PC-3 (cell line): ENCODE measurements at regions not wholly inside any gene's neighbourhood (a gene's known extent, or its start where the extent isn't known, plus 50 kb on each side); places are given as distances from the start of the nearest gene placed in this dataset.
A peak's percentile ranks its signal among the peaks of the same experiment; 100 is the strongest.

Experiments
- ATAC-seq: fragments of 200-7000 bp; cut with Tn5 transposase; 2 replicates; pipeline ENCODE4 v1.9.1; 2020; ENCODE audit warnings: mild to moderate bottlenecking, moderate library complexity
- BruUV-seq: library from RNA; stranded (reverse); fragments of 400-500 nt; replicated peaks from 2 replicates; lab custom pipeline; 2021; lab: Mats Ljungman, UMichigan
- CTCF ChIA-PET: fragments of 300-600 bp; sonication (Branson Sonifier 250); formaldehyde crosslinking; loops from one replicate; lab custom pipeline; 2022; ENCODE audit warnings: antibody characterized with exemption; lab: Charles Lee
- POLR2A ChIA-PET: fragments of 300-600 bp; sonication (Branson Sonifier 250); formaldehyde crosslinking; loops from one replicate; lab custom pipeline; 2022; ENCODE audit warnings: antibody characterized with exemption; ENCODE audit not compliant: unreplicated experiment; lab: Charles Lee
- DNase-seq: peaks from one replicate; pipeline ENCODE4 v3.0.0-alpha.2; 2015
- H2AFZ ChIP-seq: fragments of 300-600 bp; sonication (generic); 2 replicates; pipeline ENCODE4 v1.6.0; 2016; ENCODE audit warnings: antibody characterized with exemption, low read length
- H3F3A ChIP-seq: fragments of 300-600 bp; sonication (generic); one replicate; pipeline ENCODE4 v1.6.0; 2017; ENCODE audit warnings: antibody characterized with exemption, low read length, control low read depth, mild to moderate bottlenecking; ENCODE audit not compliant: unreplicated experiment
- H3K27ac ChIP-seq: fragments of 300-600 bp; sonication (generic); 2 replicates; pipeline ENCODE4 v1.5.1; 2016; ENCODE audit warnings: mild to moderate bottlenecking, low read length
- H3K27me3 ChIP-seq: fragments of 300-600 bp; sonication (generic); 2 replicates; pipeline ENCODE4 v1.6.1; 2016; ENCODE audit warnings: low read length, mixed read lengths
- H3K36me3 ChIP-seq: fragments of 300-600 bp; sonication (generic); 2 replicates; pipeline ENCODE4 v1.6.1; 2016; ENCODE audit warnings: low read depth, mixed run types, low read length, mixed read lengths
- H3K4me1 ChIP-seq: fragments of 300-600 bp; sonication (generic); 2 replicates; pipeline ENCODE4 v1.5.1; 2016; ENCODE audit warnings: low read length; ENCODE audit not compliant: insufficient read depth
- H3K4me2 ChIP-seq: fragments of 300-600 bp; sonication (generic); 2 replicates; pipeline ENCODE4 v1.6.0; 2016; ENCODE audit warnings: low read length
- H3K4me3 ChIP-seq: fragments of 300-600 bp; sonication (generic); 2 replicates; pipeline ENCODE4 v1.5.1; 2016; ENCODE audit warnings: mild to moderate bottlenecking, low read length, mixed read lengths
- H3K79me2 ChIP-seq: fragments of 300-600 bp; sonication (generic); 2 replicates; pipeline ENCODE4 v1.6.1; 2017; ENCODE audit warnings: low read length, mixed read lengths
- H3K9ac ChIP-seq: fragments of 300-600 bp; sonication (generic); 2 replicates; pipeline ENCODE4 v1.6.0; 2016; ENCODE audit warnings: mild to moderate bottlenecking, low read length
- H3K9me2 ChIP-seq: fragments of 300-600 bp; sonication (generic); replicated peaks from 2 replicates; pipeline ENCODE4 v1.6.1; 2016; ENCODE audit warnings: mixed run types, low read length, mixed read lengths
- H3K9me3 ChIP-seq: fragments of 300-600 bp; sonication (generic); 2 replicates; pipeline ENCODE4 v1.6.1; 2016; ENCODE audit warnings: low read length, mixed read lengths
- H4K20me1 ChIP-seq: fragments of 300-600 bp; sonication (generic); 2 replicates; pipeline ENCODE4 v1.6.1; 2016; ENCODE audit warnings: low read length, mixed read lengths
- CTCF ChIP-seq: fragments of 300-600 bp; sonication (generic); conservative IDR thresholded peaks from 2 replicates; pipeline ENCODE4 v1.5.1; 2017; ENCODE audit warnings: antibody characterized with exemption, low read depth, mild to moderate bottlenecking, low read length
- EZH2 ChIP-seq: fragments of 300-600 bp; sonication (generic); IDR thresholded peaks from one replicate; pipeline ENCODE4 v1.6.1; 2017; ENCODE audit warnings: antibody characterized with exemption, mild to moderate bottlenecking, low read length; ENCODE audit not compliant: unreplicated experiment
- EZH2phosphoT487 ChIP-seq: fragments of 300-600 bp; sonication (generic); IDR thresholded peaks from 2 replicates; pipeline ENCODE4 v1.6.1; 2018; ENCODE audit warnings: mild to moderate bottlenecking, antibody characterized with exemption, low read length, borderline replicate concordance
- intact Hi-C: fragments of 100-400 bp; cut with micrococcal nuclease; formaldehyde crosslinking; loops from 2 replicates; pipeline ENCODE4 v1.9.0; 2023

DNA sequence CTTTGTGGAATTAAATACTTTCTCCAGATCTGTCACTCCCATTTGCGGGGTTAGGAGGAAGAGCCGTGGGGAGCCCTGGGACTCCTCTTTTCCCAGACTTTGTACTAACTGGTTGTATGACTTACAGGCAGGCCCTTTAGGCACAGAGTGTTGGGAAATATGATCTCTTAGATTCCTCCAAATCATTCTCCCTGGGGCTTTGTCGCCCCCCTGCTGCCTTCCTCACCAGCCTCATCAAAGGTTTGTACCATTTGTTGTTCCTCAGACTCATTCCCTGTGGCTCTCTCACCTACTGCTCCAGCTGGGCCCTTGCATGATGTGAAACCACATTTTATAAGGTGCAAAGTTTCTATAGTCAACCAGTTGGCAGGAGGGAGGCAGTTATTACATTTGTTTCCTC lies 56.4 kb downstream of the CRYGS start:
- intact Hi-C loops, result loop anchor here (1.0 to 10.0 kb wide), 2 partner anchors 143 to 229 kb away; no protein-coding TSS in a partner anchor
- ATAC-seq, result peak; percentile 13; the same call in 1 of the 2 replicates

DNA sequence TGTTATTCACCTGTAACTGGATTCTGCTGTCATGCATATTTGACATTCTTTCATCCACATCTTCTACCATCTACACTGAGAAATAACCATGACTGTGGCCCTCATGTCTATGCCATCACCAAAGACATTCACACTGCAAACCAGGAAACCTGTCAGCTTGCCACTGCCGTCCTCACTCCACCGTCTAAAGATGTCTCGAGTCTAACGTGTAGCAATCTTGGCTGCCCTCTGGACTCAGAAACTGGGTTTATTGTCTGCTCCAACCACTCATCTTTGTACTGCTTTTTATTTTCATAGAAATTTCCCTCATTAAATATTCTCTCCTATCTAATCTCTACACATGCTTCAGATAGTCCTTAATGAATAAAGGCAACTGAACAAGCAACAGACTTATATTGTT lies 57.1 kb downstream of the CRYGS start:
- no peak overlapping the region for H3K27ac ChIP-seq
- no peak for DNase-seq
- no peaks in the 10 kb centered on the region for H3K9me3 ChIP-seq
- no peaks in the 10 kb centered on the region for H3F3A ChIP-seq
- no peak overlapping the region for H3K4me3 ChIP-seq
- CTCF ChIA-PET, result no interaction called here
- POLR2A ChIA-PET, result no interaction called here
- no peaks in the 10 kb centered on the region for H3K9me2 ChIP-seq
- intact Hi-C loops, result loop anchor here (1.0 to 10.0 kb wide), 2 partner anchors 142 to 228 kb away; no protein-coding TSS in a partner anchor
- no peaks in the 10 kb centered on the region for H3K4me1 ChIP-seq
- peaks cover 28% of the 10 kb centered on the region for H3K27me3 ChIP-seq
- H4K20me1 ChIP-seq, result no peaks in the 10 kb centered on the region
- H2AFZ ChIP-seq, result no peak overlapping the region
- H3K4me2 ChIP-seq, result no peak overlapping the region
- no peak for TF ChIP-seq EZH2phosphoT487
- TF ChIP-seq EZH2, result no peak
- no peak for TF ChIP-seq CTCF
- no peaks in the 10 kb centered on the region for H3K36me3 ChIP-seq
- BruUV-seq, result no TSS peak
- H3K79me2 ChIP-seq, result no peaks in the 10 kb centered on the region
- H3K9ac ChIP-seq, result no peak overlapping the region
- ATAC-seq, result no peak

More for the DNA sequence above, 56.4 kb downstream of the CRYGS start:
- no peak overlapping the region for H3K9ac ChIP-seq
- H3K36me3 ChIP-seq, result no peaks in the 10 kb centered on the region
- no peaks in the 10 kb centered on the region for H3F3A ChIP-seq
- CTCF ChIA-PET, result no interaction called here
- H3K9me3 ChIP-seq, result no peaks in the 10 kb centered on the region
- POLR2A ChIA-PET, result no interaction called here
- no peaks in the 10 kb centered on the region for H3K9me2 ChIP-seq
- no peaks in the 10 kb centered on the region for H3K4me1 ChIP-seq
- H3K4me3 ChIP-seq, result no peak overlapping the region
- DNase-seq, result peak; percentile 17
- H3K27ac ChIP-seq, result no peak overlapping the region
- no peaks in the 10 kb centered on the region for H4K20me1 ChIP-seq
- H2AFZ ChIP-seq, result no peak overlapping the region
- TF ChIP-seq EZH2phosphoT487 (no peak), CTCF (peak; percentile 18; the same call in 1 of the 2 replicates)
- peaks cover 36% of the 10 kb centered on the region for H3K27me3 ChIP-seq
- no peaks in the 10 kb centered on the region for H3K79me2 ChIP-seq
- H3K4me2 ChIP-seq, result no peak overlapping the region
- BruUV-seq, result no TSS peak

DNA sequence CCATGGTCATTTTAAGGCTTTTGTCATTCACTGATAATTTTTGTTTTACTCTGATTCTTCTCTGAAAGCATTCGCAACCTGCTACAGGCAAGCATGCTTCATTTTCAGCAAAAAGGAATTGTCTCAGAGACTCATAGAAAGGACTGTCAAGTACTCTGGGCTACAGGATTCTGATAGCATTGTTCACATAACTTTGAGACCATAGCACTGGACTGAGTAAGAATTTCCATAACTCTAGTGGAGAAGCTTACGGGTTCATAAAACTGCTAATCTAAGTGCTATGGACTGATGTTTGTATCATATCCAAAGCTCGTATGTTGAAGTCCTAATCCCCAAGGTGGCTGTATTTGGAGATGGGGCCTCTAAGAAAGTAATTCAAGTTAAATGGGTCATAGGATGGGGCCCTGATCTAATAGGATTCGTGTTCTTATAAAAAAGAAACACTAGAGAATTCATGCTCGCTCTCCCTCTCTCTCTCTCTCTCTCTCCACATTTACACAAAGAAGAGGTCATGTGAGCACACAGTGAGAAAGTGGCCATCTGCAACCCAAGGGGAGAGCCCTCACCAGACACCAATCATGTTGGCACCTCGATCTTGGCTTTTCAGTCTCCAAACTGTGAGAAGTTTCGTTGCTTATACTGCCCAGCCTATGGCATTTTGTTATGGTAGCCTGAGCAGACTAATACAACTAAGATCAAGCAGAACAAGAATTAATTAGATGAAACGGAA lies 60.4 kb downstream of the CRYGS start:
- H3K36me3 ChIP-seq, result no peaks in the 10 kb centered on the region
- ChIA-PET CTCF (no interaction called here), POLR2A (no interaction called here)
- H3K4me1 ChIP-seq, result no peaks in the 10 kb centered on the region
- intact Hi-C loops, result loop anchor here (10.0 kb wide), 1 partner anchor 139 kb away; no protein-coding TSS in a partner anchor
- H3K27ac ChIP-seq, result no peak overlapping the region
- no peak for TF ChIP-seq EZH2
- TF ChIP-seq EZH2phosphoT487, result no peak
- TF ChIP-seq CTCF, result no peak
- no peaks in the 10 kb centered on the region for H3K9me2 ChIP-seq
- H4K20me1 ChIP-seq, result no peaks in the 10 kb centered on the region
- no peaks in the 10 kb centered on the region for H3K9me3 ChIP-seq
- no peak for DNase-seq
- no peak overlapping the region for H3K4me3 ChIP-seq
- no peaks in the 10 kb centered on the region for H3K79me2 ChIP-seq
- ATAC-seq, result no peak
- no peak overlapping the region for H3K9ac ChIP-seq
- no peaks in the 10 kb centered on the region for H3F3A ChIP-seq
- H3K27me3 ChIP-seq, result peaks cover 8% of the 10 kb centered on the region; the same call in 1 of the 2 replicates
- H2AFZ ChIP-seq, result no peak overlapping the region
- H3K4me2 ChIP-seq, result no peak overlapping the region
- no TSS peak for BruUV-seq
